H1 (cell line): ENCODE measurements at regions not wholly inside any gene's neighbourhood (a gene's known extent, or its start where the extent isn't known, plus 50 kb on each side); places are given as distances from the start of the nearest gene placed in this dataset.

Experiments
- CTCF ChIA-PET: fragments of 300-600 bp; sonication (Branson Sonifier 250); formaldehyde crosslinking; loops from one replicate; lab custom pipeline; 2021; ENCODE audit not compliant: partially characterized antibody; lab: Charles Lee
- POLR2A ChIA-PET: fragments of 300-600 bp; sonication (Branson Sonifier 250); formaldehyde crosslinking; loops from one replicate; lab custom pipeline; 2021; ENCODE audit warnings: inconsistent platforms; ENCODE audit not compliant: partially characterized antibody; lab: Charles Lee
- DNase-seq, 2 experiments: peaks; one replicate each; pipeline versions ENCODE4 v3.0.0 to v3.0.0-alpha.2; 2010 to 2022; ENCODE audit warnings: low spot score in 2 of 2, low read depth in 1 of 2, mixed read lengths in 1 of 2
- FAIRE-seq: peaks from 2 replicates; lab custom pipeline; 2011; peaks lifted over from hg19 to GRCh38; lab: Jason Lieb, UNC
- H2AFZ ChIP-seq: 2 replicates; pipeline ENCODE4 v1.8.1; 2012; ENCODE audit warnings: low read length, inconsistent platforms
- H2AK5ac ChIP-seq: 2 replicates; pipeline ENCODE4 v1.6.1; 2013; ENCODE audit warnings: low read depth, low read length
- H2BK120ac ChIP-seq: replicated peaks from 2 replicates; pipeline ENCODE3; 2013; ENCODE audit warnings: low read depth, low read length, inconsistent platforms
- H2BK12ac ChIP-seq: 2 replicates; pipeline ENCODE4 v1.6.1; 2013; ENCODE audit warnings: low read depth, low read length
- H2BK15ac ChIP-seq: 2 replicates; pipeline ENCODE4 v1.6.1; 2013; ENCODE audit warnings: low read length
- H2BK20ac ChIP-seq: 2 replicates; pipeline ENCODE4 v1.6.1; 2013; ENCODE audit warnings: low read length
- H2BK5ac ChIP-seq: 2 replicates; pipeline ENCODE4 v1.6.1; 2013; ENCODE audit warnings: low read depth, low read length
- H3K14ac ChIP-seq: 2 replicates; pipeline ENCODE4 v1.6.1; 2013; ENCODE audit warnings: inconsistent platforms; ENCODE audit not compliant: insufficient read length
- H3K18ac ChIP-seq: 2 replicates; pipeline ENCODE4 v1.6.1; 2013; ENCODE audit warnings: low read length; ENCODE audit errors: extremely low read depth
- H3K23ac ChIP-seq: 2 replicates; pipeline ENCODE4 v1.6.1; 2013; ENCODE audit warnings: inconsistent platforms; ENCODE audit not compliant: insufficient read length
- H3K23me2 ChIP-seq: 2 replicates; pipeline ENCODE4 v1.6.1; 2013; ENCODE audit warnings: low read depth, low read length
- H3K27ac ChIP-seq: 2 replicates; pipeline ENCODE4 v1.6.1; 2011; ENCODE audit warnings: low read depth, low read length, inconsistent platforms
- H3K27me3 ChIP-seq, 4 experiments: replicated peaks in 1 of 4; 1 replicate in 1 of 4; 2 replicates in 3 of 4; pipeline versions ENCODE4 v1.6.1 to v1.8.1; 2011 to 2013; ENCODE audit warnings: low read length in 3 of 4, mild to moderate bottlenecking in 3 of 4, inconsistent platforms in 2 of 4, mixed read lengths in 2 of 4, moderate library complexity in 1 of 4; ENCODE audit not compliant: control insufficient read depth in 3 of 4, insufficient read depth in 3 of 4; ENCODE audit errors: extremely low read depth in 1 of 4
- H3K36me3 ChIP-seq, 4 experiments: 2 replicates each; pipeline versions ENCODE4 v1.6.1 to v1.8.1; 2011 to 2013; ENCODE audit warnings: mild to moderate bottlenecking in 4 of 4, low read length in 3 of 4, moderate library complexity in 2 of 4, control low read depth in 1 of 4, inconsistent platforms in 1 of 4; ENCODE audit not compliant: insufficient read depth in 4 of 4, control insufficient read depth in 2 of 4
- H3K4ac ChIP-seq: replicated peaks from 2 replicates; pipeline ENCODE3; 2013; ENCODE audit warnings: low read length, low read depth, mixed read lengths, inconsistent platforms; ENCODE audit not compliant: insufficient read length
- H3K4me1 ChIP-seq, 4 experiments: replicated peaks in 1 of 4; 1 replicate in 1 of 4; 2 replicates in 3 of 4; pipeline versions ENCODE4 v1.6.1 to v1.8.1; 2011 to 2013; ENCODE audit warnings: low read length in 3 of 4, inconsistent platforms in 2 of 4, mixed read lengths in 1 of 4; ENCODE audit not compliant: insufficient read depth in 4 of 4, control insufficient read depth in 3 of 4
- H3K4me2 ChIP-seq, 2 experiments: 2 replicates each; pipeline versions ENCODE4 v1.6.1 to v1.8.1; 2011 to 2013; ENCODE audit warnings: low read depth in 2 of 2, low read length in 2 of 2, control low read depth in 1 of 2, inconsistent platforms in 1 of 2, mild to moderate bottlenecking in 1 of 2; ENCODE audit not compliant: insufficient read depth in 1 of 2
- H3K4me3 ChIP-seq, 4 experiments: fragments of 200-600, 300-600 bp in 1 of 4; sonication (generic), shearing (Covaris generic), sonication (Bioruptor Twin) in 1 of 4; 2 replicates each; pipeline versions ENCODE4 v1.5.1 to v1.8.1; 2011 to 2016; ENCODE audit warnings: low read length in 4 of 4, low read depth in 3 of 4, control low read depth in 2 of 4, inconsistent platforms in 2 of 4, mild to moderate bottlenecking in 2 of 4, mixed read lengths in 1 of 4, moderate library complexity in 1 of 4; ENCODE audit not compliant: insufficient read depth in 2 of 4; ENCODE audit errors: extremely low read depth in 1 of 4
- H3K56ac ChIP-seq: replicated peaks from 2 replicates; pipeline ENCODE3; 2013; ENCODE audit warnings: low read depth, mild to moderate bottlenecking, mixed read lengths, low read length, inconsistent platforms; ENCODE audit not compliant: insufficient read length
- H3K79me1 ChIP-seq: 2 replicates; pipeline ENCODE4 v1.6.1; 2013; ENCODE audit warnings: low read depth, low read length, control low read depth
- H3K79me2 ChIP-seq, 2 experiments: 2 replicates each; pipeline versions ENCODE4 v1.6.1 to v1.8.1; 2012 to 2013; ENCODE audit warnings: low read length in 2 of 2, mild to moderate bottlenecking in 2 of 2, inconsistent platforms in 1 of 2; ENCODE audit not compliant: insufficient read depth in 2 of 2, control insufficient read depth in 1 of 2
- H3K9ac ChIP-seq, 4 experiments: replicated peaks in 1 of 4; 1 replicate in 1 of 4; 2 replicates in 3 of 4; pipeline versions ENCODE4 v1.6.1 to v1.8.1; 2011 to 2013; ENCODE audit warnings: low read depth in 3 of 4, low read length in 3 of 4, control low read depth in 2 of 4, mild to moderate bottlenecking in 2 of 4, moderate library complexity in 2 of 4, inconsistent platforms in 1 of 4; ENCODE audit errors: extremely low read depth in 1 of 4
- H3K9me3 ChIP-seq, 2 experiments: 2 replicates each; pipeline versions ENCODE4 v1.6.1 to v1.8.1; 2012 to 2013; ENCODE audit warnings: mild to moderate bottlenecking in 2 of 2, moderate library complexity in 2 of 2, control low read depth in 1 of 2, inconsistent platforms in 1 of 2, low read depth in 1 of 2, low read length in 1 of 2, mixed read lengths in 1 of 2; ENCODE audit not compliant: insufficient read depth in 2 of 2
- H4K20me1 ChIP-seq, 2 experiments: replicated peaks in 1 of 2; 2 replicates each; pipeline versions ENCODE3 to v1.8.1; 2011 to 2013; ENCODE audit warnings: inconsistent platforms in 2 of 2, low read length in 2 of 2, mild to moderate bottlenecking in 1 of 2; ENCODE audit not compliant: insufficient read depth in 2 of 2, control insufficient read depth in 1 of 2
- H4K5ac ChIP-seq: 2 replicates; pipeline ENCODE4 v1.6.1; 2013; ENCODE audit warnings: low read length, low read depth, mixed read lengths, inconsistent platforms; ENCODE audit not compliant: insufficient read length
- H4K8ac ChIP-seq: 2 replicates; pipeline ENCODE4 v1.8.0; 2013; ENCODE audit warnings: mild to moderate bottlenecking, moderate library complexity, low read length, inconsistent platforms; ENCODE audit not compliant: insufficient read depth; ENCODE audit errors: extremely low read depth
- H4K91ac ChIP-seq: replicated peaks from 2 replicates; pipeline ENCODE3; 2013; ENCODE audit warnings: low read length, mixed read lengths, inconsistent platforms; ENCODE audit not compliant: insufficient read length
- CBX5 ChIP-seq: fragments of 300-800, 300-1000 bp; sonication (generic); IDR thresholded peaks from 2 replicates; pipeline ENCODE4 v1.7.1; 2016; ENCODE audit warnings: antibody characterized with exemption, low read length, low read depth
- CREB1 ChIP-seq: IDR thresholded peaks from 2 replicates; pipeline ENCODE4 v1.6.1; 2012; ENCODE audit warnings: inconsistent platforms
- JUND ChIP-seq: IDR thresholded peaks from 2 replicates; pipeline ENCODE4 v1.6.1; 2011; ENCODE audit warnings: mild to moderate bottlenecking, improper control_type of control experiment, low read length
- KDM1A ChIP-seq: fragments of 200-600, 300-600 bp; sonication (generic); IDR thresholded peaks from 2 replicates; pipeline ENCODE4 v1.7.1; 2016; ENCODE audit warnings: mild to moderate bottlenecking, low read length, borderline replicate concordance
- RNF2 ChIP-seq: fragments of 200-900, 300-1000 bp; sonication (generic); IDR thresholded peaks from 2 replicates; pipeline ENCODE4 v1.7.1; 2016; ENCODE audit warnings: borderline replicate concordance, low read depth, mild to moderate bottlenecking, antibody characterized with exemption, low read length; ENCODE audit not compliant: poor library complexity, severe bottlenecking; ENCODE audit errors: missing control alignments
- SP2 ChIP-seq: IDR thresholded peaks from 2 replicates; pipeline ENCODE4 v1.6.1; 2012; ENCODE audit warnings: mild to moderate bottlenecking, low read length, inconsistent platforms
- TCF12 ChIP-seq: IDR thresholded peaks from 2 replicates; pipeline ENCODE4 v1.6.1; 2011; ENCODE audit warnings: low read depth, mild to moderate bottlenecking, low read length
- YY1 ChIP-seq: IDR thresholded peaks from 2 replicates; pipeline ENCODE4 v1.6.1; 2011; ENCODE audit warnings: low read depth, mild to moderate bottlenecking, low read length
- WGBS, 2 experiments: shearing (Covaris generic) in 1 of 2; methylation state at CpG; one replicate each; pipeline versions ENCODE4 v1.1.6 to v1.1.7; 2013 to 2015; ENCODE audit warnings: low lambda C conversion rate in 2 of 2, mixed read lengths in 2 of 2, inconsistent platforms in 1 of 2, low coverage in 1 of 2, missing lambda C conversion rate in 1 of 2; ENCODE audit not compliant: insufficient replicate concordance in 2 of 2, insufficient coverage in 1 of 2, insufficient read length in 1 of 2; ENCODE audit errors: extremely low coverage in 1 of 2, missing lambda C conversion rate in 1 of 2; 5-methylcytosine and 5-hydroxymethylcytosine counted together

- H4K8ac ChIP-seq, result no peak overlapping the region
- no peak overlapping the region for H3K4me2 ChIP-seq
- TF ChIP-seq RNF2, result no peak
- no peak for TF ChIP-seq YY1
- no peak for TF ChIP-seq CREB1
- no peak for TF ChIP-seq CBX5
- TF ChIP-seq KDM1A, result no peak
- TF ChIP-seq JUND, result no peak
- no peak for TF ChIP-seq SP2
- TF ChIP-seq TCF12, result no peak
- H3K9ac ChIP-seq, result no peak overlapping the region
- H2BK120ac ChIP-seq, result no peak overlapping the region
- FAIRE-seq (no peak), DNase-seq (no peak)
- no peak overlapping the region for H2AFZ ChIP-seq
- H3K4ac ChIP-seq, result no peak overlapping the region
- no peaks in the 10 kb centered on the region for H3K79me1 ChIP-seq
- H3K23me2 ChIP-seq, result no peaks in the 10 kb centered on the region
- H3K9me3 ChIP-seq, result peaks cover 0 to 7% of the 10 kb centered on the region in 2 experiments; a peak in 2 of 4 replicates
- no peak overlapping the region for H2AK5ac ChIP-seq
- no peak overlapping the region for H2BK12ac ChIP-seq
- H3K79me2 ChIP-seq, result no peaks in the 10 kb centered on the region
- H3K4me1 ChIP-seq, result peaks cover 0 to 5% (median 2%) of the 10 kb centered on the region in 4 experiments; a peak in 3 of 7 replicates
- H3K36me3 ChIP-seq, result no peaks in the 10 kb centered on the region
- no peak overlapping the region for H2BK5ac ChIP-seq
- no peak overlapping the region for H2BK15ac ChIP-seq
- no peak overlapping the region for H3K56ac ChIP-seq
- no peak overlapping the region for H2BK20ac ChIP-seq
- ChIA-PET POLR2A (no interaction called here), CTCF (interaction anchor here (0.8 to 3.0 kb wide), 12 partner anchors 9 to 298 kb away, joined by 3 to 25 read pairs (median 4); no protein-coding TSS in a partner anchor)
- 93% methylated on average over 20 of the region's 20 CpGs; no CpG with 5 or more reads in 1 of the 2 experiments for WGBS, 2 experiments
- no peak overlapping the region for H3K23ac ChIP-seq
- no peak overlapping the region for H3K14ac ChIP-seq
- H4K91ac ChIP-seq, result no peak overlapping the region
- H3K18ac ChIP-seq, result no peak overlapping the region
- H3K27ac ChIP-seq, result no peak overlapping the region
- H4K20me1 ChIP-seq, result peaks cover 4% of the 10 kb centered on the region in 2 experiments
- no peak overlapping the region for H4K5ac ChIP-seq
- H3K27me3 ChIP-seq, result no peaks in the 10 kb centered on the region
- H3K4me3 ChIP-seq, result no peak overlapping the region
These were observed 359.9 kb downstream of the CTTN start for GRCh38 chr11:70758206-70758605.
